Left ventricle myocardium inferior (tissue), 1 donor: ENCODE measurements at regions not wholly inside any gene's neighbourhood (a gene's known extent, or its start where the extent isn't known, plus 50 kb on each side); places are given as distances from the start of the nearest gene placed in this dataset.

Experiments used
- DNase-seq: peaks from one replicate; pipeline ENCODE4 v3.0.0-alpha.2; 2020
- H3K27ac ChIP-seq: fragments of 200-600 bp; replicated peaks from 2 replicates; pipeline ENCODE4 v1.8.0; 2021
- H3K27me3 ChIP-seq: fragments of 200-600 bp; 2 replicates; pipeline ENCODE4 v1.8.0; 2021; ENCODE audit warnings: low read depth
- H3K36me3 ChIP-seq: fragments of 200-600 bp; 2 replicates; pipeline ENCODE4 v1.8.0; 2021
- H3K4me1 ChIP-seq: fragments of 200-600 bp; 2 replicates; pipeline ENCODE4 v1.8.0; 2021
- H3K4me3 ChIP-seq: fragments of 200-600 bp; 2 replicates; pipeline ENCODE4 v1.8.0; 2021; ENCODE audit warnings: mild to moderate bottlenecking, moderate library complexity
- H3K9me3 ChIP-seq: fragments of 200-600 bp; replicated peaks from 2 replicates; pipeline ENCODE4 v1.8.0; 2021
- intact Hi-C: fragments of 100-400 bp; cut with micrococcal nuclease; formaldehyde crosslinking; loops from one replicate; pipeline ENCODE4 v1.11.0; 2022
- TF ChIP-seq, protein P1 (sequence below): fragments of 200-600 bp; IDR thresholded peaks from 2 replicates; pipeline ENCODE4 v1.8.0; 2021; ENCODE audit warnings: antibody characterized with exemption, mild to moderate bottlenecking, borderline replicate concordance
- donor health status: DM: no; HTN: yes; CAD: no; lungs with severe emphysema.

DNA sequence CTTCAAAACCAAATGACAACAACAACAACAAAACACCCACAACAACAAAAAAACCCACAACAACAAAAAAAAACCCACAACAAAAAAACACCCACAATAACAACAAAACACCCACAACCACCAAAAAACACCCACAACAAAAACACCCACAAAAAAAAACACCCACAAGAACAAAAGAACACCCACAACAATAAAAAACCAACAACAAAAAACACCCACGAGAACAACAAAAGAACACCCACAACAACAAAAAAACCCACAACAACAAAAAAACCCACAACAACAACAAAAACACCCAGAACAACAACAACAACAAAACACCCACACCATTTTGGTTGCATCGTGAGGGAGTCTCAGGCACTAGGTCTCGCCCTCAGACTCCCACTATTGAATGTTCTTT lies 117.8 kb downstream of the C16orf95 start:
- intact Hi-C loops = no loop called here
- DNase-seq = no peak
- no peaks in the 10 kb centered on the region for H3K9me3 ChIP-seq

DNA sequence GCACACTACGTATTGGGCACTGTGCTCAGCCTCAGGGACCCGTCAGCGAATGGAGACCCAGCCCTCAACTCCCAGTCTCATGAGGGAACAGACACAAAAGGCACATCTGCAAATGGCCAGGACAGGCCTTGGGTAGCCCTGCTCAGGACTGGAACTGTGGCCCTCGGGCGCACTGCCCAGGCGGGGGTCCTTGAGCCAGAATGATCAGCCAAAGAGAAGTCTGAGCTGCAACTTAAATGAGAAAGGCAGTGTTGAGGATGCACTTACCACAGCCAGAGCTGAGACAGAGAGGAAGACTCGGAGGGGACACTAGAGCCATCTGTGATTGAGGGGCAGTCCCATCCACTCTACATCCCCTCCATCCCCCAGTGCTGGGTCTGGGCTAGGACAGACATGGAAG lies 117.3 kb downstream of the C16orf95 start:
- no peak for DNase-seq
- TF ChIP-seq, protein P1, sequence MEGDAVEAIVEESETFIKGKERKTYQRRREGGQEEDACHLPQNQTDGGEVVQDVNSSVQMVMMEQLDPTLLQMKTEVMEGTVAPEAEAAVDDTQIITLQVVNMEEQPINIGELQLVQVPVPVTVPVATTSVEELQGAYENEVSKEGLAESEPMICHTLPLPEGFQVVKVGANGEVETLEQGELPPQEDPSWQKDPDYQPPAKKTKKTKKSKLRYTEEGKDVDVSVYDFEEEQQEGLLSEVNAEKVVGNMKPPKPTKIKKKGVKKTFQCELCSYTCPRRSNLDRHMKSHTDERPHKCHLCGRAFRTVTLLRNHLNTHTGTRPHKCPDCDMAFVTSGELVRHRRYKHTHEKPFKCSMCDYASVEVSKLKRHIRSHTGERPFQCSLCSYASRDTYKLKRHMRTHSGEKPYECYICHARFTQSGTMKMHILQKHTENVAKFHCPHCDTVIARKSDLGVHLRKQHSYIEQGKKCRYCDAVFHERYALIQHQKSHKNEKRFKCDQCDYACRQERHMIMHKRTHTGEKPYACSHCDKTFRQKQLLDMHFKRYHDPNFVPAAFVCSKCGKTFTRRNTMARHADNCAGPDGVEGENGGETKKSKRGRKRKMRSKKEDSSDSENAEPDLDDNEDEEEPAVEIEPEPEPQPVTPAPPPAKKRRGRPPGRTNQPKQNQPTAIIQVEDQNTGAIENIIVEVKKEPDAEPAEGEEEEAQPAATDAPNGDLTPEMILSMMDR = no peak
- no peak overlapping the region for H3K27ac ChIP-seq
- peaks cover 68% of the 10 kb centered on the region for H3K27me3 ChIP-seq
- H3K4me1 ChIP-seq = no peaks in the 10 kb centered on the region
- H3K4me3 ChIP-seq = no peak overlapping the region
- H3K36me3 ChIP-seq = no peaks in the 10 kb centered on the region
- intact Hi-C loops = no loop called here
- H3K9me3 ChIP-seq = no peaks in the 10 kb centered on the region

More for the DNA sequence above, 117.8 kb downstream of the C16orf95 start:
- Histone ChIP-seq H3K36me3 (no peaks in the 10 kb centered on the region), H3K27me3 (peaks cover 66% of the 10 kb centered on the region), H3K4me3 (no peak overlapping the region), H3K4me1 (no peaks in the 10 kb centered on the region), H3K27ac (no peak overlapping the region)
- TF ChIP-seq, protein P1 = no peak

DNA sequence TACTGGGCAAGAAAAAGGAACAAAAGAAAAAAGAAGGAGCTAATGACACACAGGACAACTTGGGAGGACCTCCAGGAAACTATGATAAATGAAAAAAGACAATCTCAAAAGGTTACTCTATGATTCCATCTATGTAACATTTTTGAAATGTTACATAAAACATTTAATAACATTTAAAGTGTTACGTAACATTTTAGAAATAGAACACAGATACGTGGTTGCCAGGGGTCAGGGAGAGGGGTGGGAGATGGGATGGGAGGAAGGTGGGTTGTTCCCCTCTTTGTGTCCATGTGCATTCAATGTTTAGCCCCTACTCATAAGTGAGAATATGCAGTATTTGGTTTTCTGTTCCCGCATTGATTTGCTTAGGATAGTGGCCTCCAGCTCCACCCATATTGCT lies 116.6 kb downstream of the C16orf95 start:
- TF ChIP-seq, protein P1 = no peak
- Histone ChIP-seq H3K27me3 (peaks cover 71% of the 10 kb centered on the region), H3K4me1 (no peaks in the 10 kb centered on the region), H3K27ac (no peak overlapping the region), H3K4me3 (no peak overlapping the region), H3K36me3 (no peaks in the 10 kb centered on the region), H3K9me3 (no peaks in the 10 kb centered on the region)
- intact Hi-C loops = no loop called here
- no peak for DNase-seq

DNA sequence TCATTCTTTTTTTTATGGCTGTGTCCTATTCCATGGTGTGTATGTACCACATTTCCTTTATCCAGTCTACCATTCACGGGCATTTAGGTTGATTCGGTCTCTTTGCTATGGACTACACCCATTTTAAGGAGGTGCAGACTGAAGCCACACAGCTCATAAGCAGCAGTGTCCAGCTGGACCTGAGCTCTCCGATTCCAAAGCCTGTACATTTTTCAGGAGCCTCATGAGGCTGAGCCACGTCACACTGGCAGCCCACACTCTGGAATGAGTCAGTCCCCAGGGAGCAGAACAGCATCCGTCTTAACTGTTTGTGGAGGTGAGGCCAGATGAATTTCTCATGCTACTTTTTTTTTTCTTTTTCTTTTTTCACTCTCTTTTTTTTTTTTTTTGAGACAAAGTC lies 116.1 kb downstream of the C16orf95 start:
- H3K36me3 ChIP-seq = no peaks in the 10 kb centered on the region
- no peak overlapping the region for H3K4me3 ChIP-seq
- H3K27me3 ChIP-seq = peaks cover 71% of the 10 kb centered on the region
- intact Hi-C loops = no loop called here
- H3K9me3 ChIP-seq = no peaks in the 10 kb centered on the region
- TF ChIP-seq, protein P1 = no peak
- H3K4me1 ChIP-seq = no peaks in the 10 kb centered on the region
- DNase-seq = peak; percentile 71
- H3K27ac ChIP-seq = peak overlapping the region; percentile 38

DNA sequence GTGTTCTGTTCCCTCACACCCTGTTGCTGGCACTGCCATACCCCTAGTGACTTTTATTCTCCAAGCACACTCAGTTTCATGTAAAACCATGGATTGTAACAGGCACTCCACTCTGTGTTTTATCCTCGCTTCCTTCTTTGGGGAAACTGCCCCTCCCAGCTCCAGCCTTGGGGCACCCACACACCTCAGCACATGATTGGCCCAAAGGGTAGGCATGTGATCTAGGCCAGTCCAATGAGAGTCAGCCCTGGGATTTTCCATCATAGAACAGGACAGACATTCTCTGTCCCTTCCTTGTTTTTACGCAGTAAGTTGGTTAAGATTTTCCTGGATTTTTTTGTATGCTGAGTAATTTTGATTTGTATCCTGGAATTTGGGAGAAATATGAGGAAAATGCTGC lies 115.4 kb downstream of the C16orf95 start:
- Histone ChIP-seq H3K9me3 (no peaks in the 10 kb centered on the region), H3K4me3 (no peak overlapping the region), H3K36me3 (no peaks in the 10 kb centered on the region), H3K27ac (peak overlapping the region; percentile 38), H3K4me1 (no peaks in the 10 kb centered on the region), H3K27me3 (peaks cover 71% of the 10 kb centered on the region)
- no peak for DNase-seq
- intact Hi-C loops = no loop called here
- TF ChIP-seq, protein P1 = no peak

DNA sequence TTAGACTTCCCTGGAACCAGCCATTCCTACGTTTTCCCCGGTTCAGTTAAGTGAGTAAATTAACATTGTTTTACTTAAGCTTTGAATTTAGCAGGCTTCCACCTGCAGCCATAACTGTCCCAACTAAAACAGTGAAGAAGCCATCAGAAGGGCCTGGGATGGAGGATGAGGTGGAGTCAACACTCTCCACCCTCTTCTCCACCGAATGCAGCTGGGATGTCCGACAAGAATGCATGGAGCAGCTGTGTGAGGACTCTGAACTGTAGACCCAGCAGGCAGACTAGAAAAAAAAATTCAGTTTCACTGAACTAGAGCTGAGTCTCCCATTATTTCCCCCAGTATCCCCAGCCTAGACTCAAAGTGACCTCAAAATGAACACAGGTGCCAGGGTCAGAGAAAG lies 114.8 kb downstream of the C16orf95 start:
- Histone ChIP-seq H3K9me3 (no peaks in the 10 kb centered on the region), H3K4me1 (no peaks in the 10 kb centered on the region), H3K36me3 (no peaks in the 10 kb centered on the region), H3K27ac (peak overlapping the region; percentile 38), H3K27me3 (peaks cover 71% of the 10 kb centered on the region), H3K4me3 (no peak overlapping the region)
- DNase-seq = no peak
- TF ChIP-seq, protein P1 = no peak
- intact Hi-C loops = no loop called here
